CD14-positive monocyte (primary cell): ENCODE measurements at regions not wholly inside any gene's neighbourhood (a gene's known extent, or its start where the extent isn't known, plus 50 kb on each side); places are given as distances from the start of the nearest gene placed in this dataset.
A peak's percentile ranks its signal among the peaks of the same experiment; 100 is the strongest.

ENCODE experiments used
- DNase-seq, 3 donors: peaks; one replicate each; pipeline ENCODE4 v3.0.0-alpha.2; 2011 to 2022
- H2AFZ ChIP-seq: 2 replicates; pipeline ENCODE4 v1.6.0; 2012; ENCODE audit warnings: mild to moderate bottlenecking, low read depth, low read length, inconsistent platforms; ENCODE audit not compliant: insufficient read depth, poor library complexity, severe bottlenecking
- H3K27ac ChIP-seq, 2 donors: 1 replicate in 1 of 2; 2 replicates in 1 of 2; pipeline ENCODE4 v1.5.1; 2012 to 2013; ENCODE audit warnings: low read length in 2 of 2, control low read depth in 1 of 2, inconsistent platforms in 1 of 2, low read depth in 1 of 2, mild to moderate bottlenecking in 1 of 2
- H3K27me3 ChIP-seq, 2 donors: one replicate each; pipeline versions ENCODE4 v1.6.0 to v1.6.1; 2011 to 2013; ENCODE audit warnings: low read length in 2 of 2; ENCODE audit not compliant: control insufficient read depth in 2 of 2, insufficient read depth in 2 of 2
- H3K36me3 ChIP-seq, 2 donors: replicated peaks in 1 of 2; 1 replicate in 1 of 2; 2 replicates in 1 of 2; pipeline versions ENCODE4 v1.5.1 to v1.6.1; 2012 to 2013; ENCODE audit warnings: low read length in 2 of 2, control low read depth in 1 of 2, inconsistent platforms in 1 of 2, mild to moderate bottlenecking in 1 of 2; ENCODE audit not compliant: insufficient read depth in 2 of 2, control insufficient read depth in 1 of 2
- H3K4me1 ChIP-seq, 2 donors: 1 replicate in 1 of 2; 2 replicates in 1 of 2; pipeline versions ENCODE4 v1.5.1 to v1.6.1; 2012 to 2013; ENCODE audit warnings: low read length in 2 of 2, control low read depth in 1 of 2, inconsistent platforms in 1 of 2, mild to moderate bottlenecking in 1 of 2, moderate library complexity in 1 of 2; ENCODE audit not compliant: insufficient read depth in 2 of 2, control insufficient read depth in 1 of 2
- H3K4me2 ChIP-seq: replicated peaks from 2 replicates; pipeline ENCODE3; 2012; ENCODE audit warnings: low read length, moderate library complexity, mild to moderate bottlenecking; ENCODE audit not compliant: poor library complexity, severe bottlenecking; ENCODE audit errors: extremely low read depth
- H3K4me3 ChIP-seq, 3 experiments: fragments of 200-600 bp in 1 of 3; sonication (generic) in 1 of 3; replicated peaks in 1 of 3; 1 replicate in 2 of 3; 2 replicates in 1 of 3; pipeline ENCODE4 v1.5.1; 2011 to 2013; ENCODE audit warnings: low read length in 3 of 3, mild to moderate bottlenecking in 3 of 3, control low read depth in 2 of 3, low read depth in 2 of 3, inconsistent platforms in 1 of 3, moderate library complexity in 1 of 3
- H3K79me2 ChIP-seq: 2 replicates; pipeline ENCODE4 v1.6.0; 2012; ENCODE audit warnings: mild to moderate bottlenecking, control low read depth, inconsistent platforms, low read length, moderate library complexity; ENCODE audit not compliant: insufficient read depth
- H3K9ac ChIP-seq: 2 replicates; pipeline ENCODE4 v1.6.0; 2017; ENCODE audit warnings: low read length, mild to moderate bottlenecking; ENCODE audit not compliant: insufficient read depth, poor library complexity, severe bottlenecking
- H3K9me3 ChIP-seq, 2 donors: replicated peaks in 1 of 2; 1 replicate in 1 of 2; 2 replicates in 1 of 2; pipeline versions ENCODE4 v1.5.1 to v1.6.1; 2012 to 2013; ENCODE audit warnings: low read length in 2 of 2, control low read depth in 1 of 2; ENCODE audit not compliant: control insufficient read depth in 1 of 2, insufficient read depth in 1 of 2
- H4K20me1 ChIP-seq: 2 replicates; pipeline ENCODE4 v1.6.0; 2012; ENCODE audit warnings: mild to moderate bottlenecking, low read length, control low read depth, moderate library complexity; ENCODE audit not compliant: insufficient read depth
- H3K27ac Mint-ChIP-seq, 7 donors: one replicate each; pipeline ENCODE4 v1.8.0; 2020; ENCODE audit warnings: mild to moderate bottlenecking in 7 of 7, mixed read lengths in 7 of 7, moderate library complexity in 6 of 7, inconsistent platforms in 2 of 7
- H3K27me3 Mint-ChIP-seq, 3 donors: one replicate each; pipeline ENCODE4 v1.8.0; 2021 to 2022; ENCODE audit warnings: low read depth in 3 of 3, mild to moderate bottlenecking in 3 of 3, mixed read lengths in 3 of 3, moderate library complexity in 3 of 3, inconsistent platforms in 1 of 3
- H3K36me3 Mint-ChIP-seq, 2 donors: one replicate each; pipeline ENCODE4 v1.8.0; 2020; ENCODE audit warnings: mixed read lengths in 2 of 2, inconsistent platforms in 1 of 2, mild to moderate bottlenecking in 1 of 2
- H3K4me1 Mint-ChIP-seq: one replicate; pipeline ENCODE4 v1.8.0; 2020; ENCODE audit warnings: mild to moderate bottlenecking, mixed read lengths
- H3K4me3 Mint-ChIP-seq, 2 donors: one replicate each; pipeline ENCODE4 v1.8.0; 2020; ENCODE audit warnings: mild to moderate bottlenecking in 2 of 2, mixed read lengths in 2 of 2, moderate library complexity in 1 of 2
- H3K9me3 Mint-ChIP-seq, 7 donors: one replicate each; pipeline ENCODE4 v1.8.0; 2020 to 2022; ENCODE audit warnings: mixed read lengths in 7 of 7, mild to moderate bottlenecking in 6 of 7, moderate library complexity in 6 of 7, inconsistent platforms in 2 of 7
- CTCF ChIP-seq: fragments of 200-600 bp; IDR thresholded peaks from one replicate; pipeline ENCODE4 v1.8.0; 2022; ENCODE audit warnings: antibody characterized with exemption, mild to moderate bottlenecking
- WGBS: methylation state at CpG from one replicate; pipeline ENCODE4 v1.1.5; 2013; ENCODE audit warnings: missing lambda C conversion rate; ENCODE audit not compliant: insufficient coverage; 5-methylcytosine and 5-hydroxymethylcytosine counted together
- intact Hi-C, 2 donors: fragments of 100-400 bp; cut with micrococcal nuclease; formaldehyde crosslinking; loops; one replicate each; pipeline versions ENCODE4 v1.15.0 to v1.15.1; 2023

- no peaks in the 10 kb centered on the region for H3K79me2 ChIP-seq
- no peaks in the 10 kb centered on the region for H3K36me3 Mint-ChIP-seq
- peaks cover 0 to 2% (median 2%) of the 10 kb centered on the region in 3 donors for H3K27me3 Mint-ChIP-seq
- WGBS = 0% methylated on average over 3 of the region's 4 CpGs
- TF ChIP-seq CTCF = no peak
- H3K27me3 ChIP-seq = no peaks in the 10 kb centered on the region
- H3K4me3 ChIP-seq = peak overlapping the region in 1 of 3 experiments; percentile 6
- H3K4me3 Mint-ChIP-seq = peak overlapping the region; percentile 11 to 31
- peak; percentile 28 to 43 (median 40) for DNase-seq
- peak overlapping the region; percentile 58 to 89 (median 76) for H3K27ac Mint-ChIP-seq
- no peaks in the 10 kb centered on the region for H3K9me3 Mint-ChIP-seq
- H3K4me2 ChIP-seq = peak overlapping the region; percentile 17
- peak overlapping the region in 1 of 2 donors; percentile 53 for H3K27ac ChIP-seq
- peaks cover 54 to 77% of the 10 kb centered on the region in 2 donors for H3K4me1 ChIP-seq
- no peak overlapping the region for H2AFZ ChIP-seq
- H3K36me3 ChIP-seq = no peaks in the 10 kb centered on the region
- no peaks in the 10 kb centered on the region for H4K20me1 ChIP-seq
- no peaks in the 10 kb centered on the region for H3K9me3 ChIP-seq
- peaks cover 64% of the 10 kb centered on the region for H3K4me1 Mint-ChIP-seq
- no peak overlapping the region for H3K9ac ChIP-seq
- intact Hi-C loops = loop anchor here (5.0 to 10.0 kb wide), 3 partner anchors 34 to 202 kb away; no protein-coding TSS in a partner anchor
Measured at GRCh38 chr3:159922861-159923312, 65.7 kb upstream of the IL12A start.

GRCh38 chr3:159923336-159923735, 65.3 kb upstream of the IL12A start:
- Mint-ChIP-seq H3K4me3 (no peak overlapping the region), H3K27me3 (peaks cover 0 to 2% (median 2%) of the 10 kb centered on the region in 3 donors), H3K4me1 (peaks cover 69% of the 10 kb centered on the region), H3K36me3 (no peaks in the 10 kb centered on the region), H3K9me3 (no peaks in the 10 kb centered on the region), H3K27ac (peak overlapping the region; percentile 58 to 89 (median 76))
- WGBS = 100% methylated on average over 2 of the region's 7 CpGs
- H3K79me2 ChIP-seq = no peaks in the 10 kb centered on the region
- H3K4me2 ChIP-seq = peak overlapping the region; percentile 17
- intact Hi-C loops = loop anchor here (5.0 to 10.0 kb wide), 3 partner anchors 34 to 201 kb away; no protein-coding TSS in a partner anchor
- no peaks in the 10 kb centered on the region for H3K9me3 ChIP-seq
- no peak for DNase-seq
- H3K36me3 ChIP-seq = no peaks in the 10 kb centered on the region
- no peak for TF ChIP-seq CTCF
- H3K27ac ChIP-seq = peak overlapping the region in 1 of 2 donors; percentile 53
- no peak overlapping the region for H3K9ac ChIP-seq
- no peaks in the 10 kb centered on the region for H3K27me3 ChIP-seq
- no peak overlapping the region for H2AFZ ChIP-seq
- H4K20me1 ChIP-seq = no peaks in the 10 kb centered on the region
- peaks cover 58 to 81% of the 10 kb centered on the region in 2 donors for H3K4me1 ChIP-seq
- peak overlapping the region in 1 of 3 experiments; percentile 6 for H3K4me3 ChIP-seq
